ENCODE measurements at regions not wholly inside any gene's neighbourhood (a gene's known extent, or its start where the extent isn't known, plus 50 kb on each side); places are given as distances from the start of the nearest gene placed in this dataset.

DNA sequence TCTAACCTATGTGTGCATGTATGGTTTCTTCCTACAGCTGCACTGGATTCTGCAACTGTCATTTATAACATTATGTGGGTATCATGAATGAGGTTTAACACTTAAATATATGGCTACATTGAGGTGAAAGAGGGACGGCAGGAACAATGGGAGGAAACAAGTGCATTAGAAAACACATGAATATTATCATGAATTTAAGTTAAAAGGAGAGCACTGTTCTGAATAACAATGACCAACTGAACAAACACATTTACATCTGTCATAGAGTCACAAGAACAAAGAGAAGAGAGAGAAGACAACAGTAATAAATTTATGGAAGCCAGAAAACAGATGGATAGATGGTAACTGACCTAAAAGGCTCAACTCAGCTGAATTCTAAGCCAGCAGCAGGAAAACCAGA, 527.1 kb upstream of the DIPK2B start:
- peaks cover 2% of the 10 kb centered on the region; the same call in 1 of the 2 replicates for H3K4me1 ChIP-seq (ENCODE audit: insufficient read depth, low read length)
- no peaks in the 10 kb centered on the region for H3K27me3 ChIP-seq (ENCODE audit: insufficient read depth, low read length)
- H3K9ac ChIP-seq (ENCODE audit: extremely low read depth, insufficient read length, low read length), result no peak overlapping the region
- no peak overlapping the region for H3T11ph ChIP-seq (ENCODE audit: low read length)
- H3K14ac ChIP-seq (ENCODE audit: insufficient read depth, low read length), result no peak overlapping the region
- H4K91ac ChIP-seq (ENCODE audit: insufficient read length, low read depth, low read length), result no peak overlapping the region
- TF ChIP-seq, protein P1, sequence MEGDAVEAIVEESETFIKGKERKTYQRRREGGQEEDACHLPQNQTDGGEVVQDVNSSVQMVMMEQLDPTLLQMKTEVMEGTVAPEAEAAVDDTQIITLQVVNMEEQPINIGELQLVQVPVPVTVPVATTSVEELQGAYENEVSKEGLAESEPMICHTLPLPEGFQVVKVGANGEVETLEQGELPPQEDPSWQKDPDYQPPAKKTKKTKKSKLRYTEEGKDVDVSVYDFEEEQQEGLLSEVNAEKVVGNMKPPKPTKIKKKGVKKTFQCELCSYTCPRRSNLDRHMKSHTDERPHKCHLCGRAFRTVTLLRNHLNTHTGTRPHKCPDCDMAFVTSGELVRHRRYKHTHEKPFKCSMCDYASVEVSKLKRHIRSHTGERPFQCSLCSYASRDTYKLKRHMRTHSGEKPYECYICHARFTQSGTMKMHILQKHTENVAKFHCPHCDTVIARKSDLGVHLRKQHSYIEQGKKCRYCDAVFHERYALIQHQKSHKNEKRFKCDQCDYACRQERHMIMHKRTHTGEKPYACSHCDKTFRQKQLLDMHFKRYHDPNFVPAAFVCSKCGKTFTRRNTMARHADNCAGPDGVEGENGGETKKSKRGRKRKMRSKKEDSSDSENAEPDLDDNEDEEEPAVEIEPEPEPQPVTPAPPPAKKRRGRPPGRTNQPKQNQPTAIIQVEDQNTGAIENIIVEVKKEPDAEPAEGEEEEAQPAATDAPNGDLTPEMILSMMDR (conservative IDR thresholded peaks at IDR 0.05), result no peak
- no peak overlapping the region for H3K4me2 ChIP-seq (ENCODE audit: insufficient read depth, insufficient read length, low read length)
- H3K9me3 ChIP-seq (ENCODE audit: control insufficient read depth, low read depth, low read length), result no peaks in the 10 kb centered on the region
- no peak overlapping the region for H2AK5ac ChIP-seq (ENCODE audit: insufficient read length, low read length)
- no peak overlapping the region for H2BK20ac ChIP-seq (ENCODE audit: low read depth, low read length, poor library complexity, severe bottlenecking)
- no peak overlapping the region for H3K56ac ChIP-seq (ENCODE audit: insufficient read length, low read depth, low read length)
- H3K4me3 Mint-ChIP-seq, result no peak overlapping the region
- DNase-seq, result no peak
- no peaks in the 10 kb centered on the region for H3K27me3 Mint-ChIP-seq (ENCODE audit: low read depth)
- H3K27ac ChIP-seq (ENCODE audit: insufficient read length, low read depth, low read length), result no peak overlapping the region
- H3K79me1 ChIP-seq (ENCODE audit: insufficient read depth, low read depth, low read length, poor library complexity, severe bottlenecking), result no peaks in the 10 kb centered on the region
- H3K9me3 Mint-ChIP-seq, result peaks cover 49 to 58% of the 10 kb centered on the region in 2 experiments
- no peak overlapping the region for H2BK5ac ChIP-seq (ENCODE audit: insufficient read length, low read length)
- no peak overlapping the region for H4K5ac ChIP-seq (ENCODE audit: insufficient read length, low read depth, low read length)
- no peaks in the 10 kb centered on the region for H3K23me2 ChIP-seq (ENCODE audit: insufficient read length, low read depth, low read length, poor library complexity, severe bottlenecking)
- H3K4ac ChIP-seq (ENCODE audit: low read depth, low read length), result no peak overlapping the region
- peaks cover 0 to 3% (median 0%) of the 10 kb centered on the region in 3 experiments; a peak in 2 of 7 replicates for H3K36me3 Mint-ChIP-seq (ENCODE audit: insufficient read depth in 1 of 3, low read depth in 3 of 3)
- no peak overlapping the region for H3K27ac Mint-ChIP-seq
- no CpG with 5 or more reads among the region's 1 CpG for WGBS (ENCODE audit: extremely low coverage, insufficient read length, low lambda C conversion rate)
- no peak overlapping the region for H2BK12ac ChIP-seq (ENCODE audit: insufficient read length, low read depth, low read length)
- H3K4me1 Mint-ChIP-seq, result peaks cover 4 to 5% of the 10 kb centered on the region in 2 experiments
- no peak overlapping the region for H2AFZ ChIP-seq (ENCODE audit: low read length)
- no peak overlapping the region for H3K23ac ChIP-seq (ENCODE audit: insufficient read length, low read depth, low read length)
- H2BK120ac ChIP-seq (ENCODE audit: low read depth, low read length, poor library complexity, severe bottlenecking), result no peak overlapping the region
- no peaks in the 10 kb centered on the region for H3K79me2 ChIP-seq (ENCODE audit: insufficient read depth, low read length)
- no peak overlapping the region for H2BK15ac ChIP-seq (ENCODE audit: low read depth, low read length)
- H4K8ac ChIP-seq (replicated peaks; ENCODE audit: insufficient read length, low read depth, low read length), result no peak overlapping the region
- no peaks in the 10 kb centered on the region for H4K20me1 ChIP-seq (ENCODE audit: control insufficient read depth, insufficient read depth, insufficient read length)
- no peak overlapping the region for H3K18ac ChIP-seq (ENCODE audit: insufficient read length, low read depth, low read length)
